ENCODE measurements at regions not wholly inside any gene's neighbourhood (a gene's known extent, or its start where the extent isn't known, plus 50 kb on each side); places are given as distances from the start of the nearest gene placed in this dataset.

- TF ChIP-seq CTCF (IDR thresholded peaks at IDR 0.05): no peak
- TF ChIP-seq POLR2AphosphoS5 (IDR thresholded peaks at IDR 0.05): no peak
Observed at GRCh38 chr1:121538943-121539575, 354.3 kb downstream of the SRGAP2C start.

All from breast epithelium (tissue), 3 donors.